ENCODE measurements at regions not wholly inside any gene's neighbourhood (a gene's known extent, or its start where the extent isn't known, plus 50 kb on each side); places are given as distances from the start of the nearest gene placed in this dataset.

- ATAC-seq (ENCODE audit: insufficient read depth, low read depth), result no peak
- Histone ChIP-seq H3K4me2 (ENCODE audit: insufficient read depth, low read length) (no peak overlapping the region), H3K9ac (ENCODE audit: low read depth, low read length) (no peak overlapping the region), H3K27me3 (ENCODE audit: insufficient read depth, low read length, poor library complexity) (peaks cover 4% of the 10 kb centered on the region), H3K9me3 (ENCODE audit: insufficient read depth, low read length, severe bottlenecking) (no peaks in the 10 kb centered on the region), H4K20me1 (ENCODE audit: insufficient read depth, low read length) (no peaks in the 10 kb centered on the region), H3K36me3 (ENCODE audit: insufficient read depth, low read length) (no peaks in the 10 kb centered on the region), H3K4me1 (ENCODE audit: insufficient read depth, low read length) (no peaks in the 10 kb centered on the region), H2AFZ (ENCODE audit: low read depth, low read length) (no peak overlapping the region), H3K79me2 (ENCODE audit: insufficient read depth, low read length) (no peaks in the 10 kb centered on the region), H3K27ac (ENCODE audit: low read length) (no peak overlapping the region), H3K4me3 (ENCODE audit: low read depth in 1 of 2, low read length in 2 of 2) (no peak overlapping the region)
- TF ChIP-seq CTCF (IDR thresholded peaks at IDR 0.05; ENCODE audit: borderline replicate concordance, extremely low read depth, low read length, poor library complexity, severe bottlenecking), result no peak
- TF ChIP-seq EZH2 (IDR thresholded peaks at IDR 0.05; ENCODE audit: borderline replicate concordance, low read depth, low read length, severe bottlenecking), result no peak
- DNase-seq, result no peak
Observed at GRCh38 chr18:1968801-1969498, 602.4 kb downstream of the METTL4 start.

GRCh38 chr18:1976484-1976883 lies 594.8 kb downstream of the METTL4 start:
- Histone ChIP-seq H3K27me3 (ENCODE audit: insufficient read depth, low read length, poor library complexity) (no peaks in the 10 kb centered on the region), H3K27ac (ENCODE audit: low read length) (no peak overlapping the region), H3K9me3 (ENCODE audit: insufficient read depth, low read length, severe bottlenecking) (no peaks in the 10 kb centered on the region), H4K20me1 (ENCODE audit: insufficient read depth, low read length) (no peaks in the 10 kb centered on the region), H3K4me2 (ENCODE audit: insufficient read depth, low read length) (no peak overlapping the region), H3K4me3 (ENCODE audit: low read depth in 1 of 2, low read length in 2 of 2) (no peak overlapping the region), H3K36me3 (ENCODE audit: insufficient read depth, low read length) (no peaks in the 10 kb centered on the region), H3K4me1 (ENCODE audit: insufficient read depth, low read length) (no peaks in the 10 kb centered on the region), H2AFZ (ENCODE audit: low read depth, low read length) (no peak overlapping the region), H3K79me2 (ENCODE audit: insufficient read depth, low read length) (no peaks in the 10 kb centered on the region), H3K9ac (ENCODE audit: low read depth, low read length) (no peak overlapping the region)
- ATAC-seq (ENCODE audit: insufficient read depth, low read depth) (no peak), DNase-seq (no peak)
- TF ChIP-seq CTCF (IDR thresholded peaks at IDR 0.05; ENCODE audit: borderline replicate concordance, extremely low read depth, low read length, poor library complexity, severe bottlenecking) (no peak), EZH2 (IDR thresholded peaks at IDR 0.05; ENCODE audit: borderline replicate concordance, low read depth, low read length, severe bottlenecking) (no peak)

- no peaks in the 10 kb centered on the region for H3K79me2 ChIP-seq (ENCODE audit: insufficient read depth, low read length)
- TF ChIP-seq CTCF (IDR thresholded peaks at IDR 0.05; ENCODE audit: borderline replicate concordance, extremely low read depth, low read length, poor library complexity, severe bottlenecking) (no peak), EZH2 (IDR thresholded peaks at IDR 0.05; ENCODE audit: borderline replicate concordance, low read depth, low read length, severe bottlenecking) (no peak)
- no peak overlapping the region for H3K4me2 ChIP-seq (ENCODE audit: insufficient read depth, low read length)
- no peaks in the 10 kb centered on the region for H3K27me3 ChIP-seq (ENCODE audit: insufficient read depth, low read length, poor library complexity)
- H2AFZ ChIP-seq (ENCODE audit: low read depth, low read length), result no peak overlapping the region
- H3K4me3 ChIP-seq (ENCODE audit: low read depth in 1 of 2, low read length in 2 of 2), result no peak overlapping the region
- H4K20me1 ChIP-seq (ENCODE audit: insufficient read depth, low read length), result no peaks in the 10 kb centered on the region
- H3K9me3 ChIP-seq (ENCODE audit: insufficient read depth, low read length, severe bottlenecking), result no peaks in the 10 kb centered on the region
- no peak overlapping the region for H3K9ac ChIP-seq (ENCODE audit: low read depth, low read length)
- H3K27ac ChIP-seq (ENCODE audit: low read length), result no peak overlapping the region
- H3K36me3 ChIP-seq (ENCODE audit: insufficient read depth, low read length), result no peaks in the 10 kb centered on the region
- H3K4me1 ChIP-seq (ENCODE audit: insufficient read depth, low read length), result no peaks in the 10 kb centered on the region
- DNase-seq (no peak), ATAC-seq (ENCODE audit: insufficient read depth, low read depth) (no peak)
Observed at GRCh38 chr18:1982056-1982455, 589.2 kb downstream of the METTL4 start.

Data from DND-41 (cell line).